ENCODE measurements at regions not wholly inside any gene's neighbourhood (a gene's known extent, or its start where the extent isn't known, plus 50 kb on each side); places are given as distances from the start of the nearest gene placed in this dataset.

- TF ChIP-seq CTCF (IDR thresholded peaks at IDR 0.05 in 2 of 3, conservative IDR thresholded peaks at IDR 0.05 in 1 of 3; ENCODE audit: control insufficient read depth in 2 of 3, extremely low read depth in 1 of 3, insufficient read depth in 1 of 3, low read depth in 3 of 3, low read length in 3 of 3) (peak in 1 of 3 experiments; percentile 9; a peak in 1 of 6 replicates), SUZ12 (IDR thresholded peaks at IDR 0.05; ENCODE audit: unreplicated experiment) (no peak), NRF1 (conservative IDR thresholded peaks at IDR 0.05; ENCODE audit: low read depth, low read length) (no peak), ZNF217 (IDR thresholded peaks at IDR 0.05) (peak; percentile 99), CBX5 (IDR thresholded peaks at IDR 0.05; ENCODE audit: low read depth) (no peak), MXI1 (IDR thresholded peaks at IDR 0.05; ENCODE audit: low read depth, low read length) (0 out of 2 replicates have a peak, but pooled peaks have one; percentile 50)
Observed at GRCh38 chr15:99511866-99512661, 53.7 kb upstream of the MEF2A start.
